ENCODE measurements at regions not wholly inside any gene's neighbourhood (a gene's known extent, or its start where the extent isn't known, plus 50 kb on each side); places are given as distances from the start of the nearest gene placed in this dataset. TPM values are rescaled to one million over a fixed set of nuclear protein-coding genes. Genes with fewer than 3 reads are reported as not detected.

GRCh38 chr2:221364672-221365071, 207.4 kb downstream of the EPHA4 start:
- H3K4me3 ChIP-seq = no peak overlapping the region
- H3K27me3 ChIP-seq = no peaks in the 10 kb centered on the region
- WGBS, 2 donors = 85 to 87% methylated on average over 3 of the region's 3 CpGs
- no peaks in the 10 kb centered on the region for H3K36me3 ChIP-seq (replicated peaks in 1 of 2; ENCODE audit: insufficient read depth in 1 of 2, low read depth in 2 of 2)
- DNase-seq = no peak
- H3K27ac ChIP-seq = no peak overlapping the region
- ATAC-seq = no peak
- no peaks in the 10 kb centered on the region for H3K4me1 ChIP-seq
- TF ChIP-seq CTCF (IDR thresholded peaks at IDR 0.05) = no peak
- no peak for TF ChIP-seq POLR2A (IDR thresholded peaks at IDR 0.05)
- intact Hi-C loops (cut with DNase I) = no loop called here
- no peaks in the 10 kb centered on the region for H3K9me3 ChIP-seq

Small RNAs in the stretch of these regions (microRNA-seq; reads per million reads assigned to microRNA genes)
- gene MIR4268 (ENCODE audit: borderline number of aligned reads in 2 of 2, borderline replicate concordance in 2 of 2) = 0 reads per million in 2 donors

Small RNAs in the stretch of these regions (small RNA-seq; reads per million reads assigned to genes)
- gene AC011233.1 (not detected), gene MIR4268 (not detected)

Measured in body of pancreas (tissue), 4 donors.